ENCODE measurements at regions not wholly inside any gene's neighbourhood (a gene's known extent, or its start where the extent isn't known, plus 50 kb on each side); places are given as distances from the start of the nearest gene placed in this dataset.

DNA sequence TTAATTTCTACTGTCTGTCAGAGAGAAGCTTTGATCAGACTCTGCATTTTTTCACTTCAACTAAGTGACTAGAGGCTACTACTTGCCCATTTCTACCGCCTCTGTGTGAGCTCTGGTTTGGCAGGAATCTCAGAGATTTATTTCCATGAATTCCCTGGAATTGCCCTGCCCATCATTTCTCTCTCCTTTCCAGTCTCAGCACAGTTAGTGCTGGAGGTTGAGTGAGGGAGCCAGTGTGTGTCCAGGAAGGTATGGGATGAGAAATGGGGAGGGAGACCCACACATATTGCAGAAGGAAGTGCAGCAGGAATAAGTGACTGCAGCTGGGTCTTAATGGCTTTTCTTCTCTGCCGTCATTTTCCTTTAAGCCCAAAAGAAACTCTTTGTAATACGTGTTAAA lies 443.1 kb upstream of the ZNF462 start:
- 0 out of 2 replicates have a peak, but pooled peaks cover 3% of the 10 kb centered on the region for H3K9me3 ChIP-seq (ENCODE audit: insufficient read depth, low read depth, low read length)
- H3F3A ChIP-seq (ENCODE audit: low read depth): no peaks in the 10 kb centered on the region
- peak overlapping the region; percentile 46 for H3K9ac ChIP-seq (ENCODE audit: low read depth, low read length, poor library complexity, severe bottlenecking)
- peak overlapping the region; percentile 71 for H3K4me2 ChIP-seq (ENCODE audit: low read depth, low read length, poor library complexity, severe bottlenecking)
- H2AFZ ChIP-seq (ENCODE audit: low read length): no peak overlapping the region
- peaks cover 36% of the 10 kb centered on the region for H3K4me1 ChIP-seq (ENCODE audit: insufficient read depth, low read length, poor library complexity, severe bottlenecking)
- no peaks in the 10 kb centered on the region for H3K36me3 ChIP-seq (ENCODE audit: insufficient read depth, low read length)
- H3K79me2 ChIP-seq (ENCODE audit: insufficient read depth, low read length): no peaks in the 10 kb centered on the region
- H4K20me1 ChIP-seq (ENCODE audit: insufficient read depth, low read length, poor library complexity, severe bottlenecking): no peaks in the 10 kb centered on the region
- H3K9me2 ChIP-seq (replicated peaks; ENCODE audit: low read depth, low read length): no peaks in the 10 kb centered on the region
- H3K27me3 ChIP-seq (ENCODE audit: insufficient read depth, low read length, poor library complexity, severe bottlenecking): no peaks in the 10 kb centered on the region
- TF ChIP-seq CTCF (conservative IDR thresholded peaks at IDR 0.05; ENCODE audit: low read length): no peak
- no peak for TF ChIP-seq EZH2phosphoT487 (IDR thresholded peaks at IDR 0.05; ENCODE audit: borderline replicate concordance)
- peak overlapping the region; percentile 57 for H3K4me3 ChIP-seq (ENCODE audit: low read length, poor library complexity, severe bottlenecking)

- Histone ChIP-seq H3K9me2 (replicated peaks; ENCODE audit: low read depth, low read length) (no peaks in the 10 kb centered on the region), H3F3A (ENCODE audit: low read depth) (no peaks in the 10 kb centered on the region), H2AFZ (ENCODE audit: low read length) (no peak overlapping the region), H3K4me3 (ENCODE audit: low read length, poor library complexity, severe bottlenecking) (peak overlapping the region; percentile 57), H3K4me1 (ENCODE audit: insufficient read depth, low read length, poor library complexity, severe bottlenecking) (peaks cover 36% of the 10 kb centered on the region), H3K9ac (ENCODE audit: low read depth, low read length, poor library complexity, severe bottlenecking) (peak overlapping the region; percentile 51), H3K36me3 (ENCODE audit: insufficient read depth, low read length) (no peaks in the 10 kb centered on the region), H3K9me3 (ENCODE audit: insufficient read depth, low read depth, low read length) (0 out of 2 replicates have a peak, but pooled peaks cover 3% of the 10 kb centered on the region), H3K27me3 (ENCODE audit: insufficient read depth, low read length, poor library complexity, severe bottlenecking) (no peaks in the 10 kb centered on the region), H3K79me2 (ENCODE audit: insufficient read depth, low read length) (no peaks in the 10 kb centered on the region), H4K20me1 (ENCODE audit: insufficient read depth, low read length, poor library complexity, severe bottlenecking) (no peaks in the 10 kb centered on the region), H3K4me2 (ENCODE audit: low read depth, low read length, poor library complexity, severe bottlenecking) (peak overlapping the region; percentile 71)
- TF ChIP-seq CTCF (conservative IDR thresholded peaks at IDR 0.05; ENCODE audit: low read length) (no peak), EZH2phosphoT487 (IDR thresholded peaks at IDR 0.05; ENCODE audit: borderline replicate concordance) (no peak)
These were observed 442.4 kb upstream of the ZNF462 start for GRCh38 chr9:106420511-106420944.

- no peaks in the 10 kb centered on the region for H3K9me3 ChIP-seq (ENCODE audit: insufficient read depth, low read depth, low read length)
- H3K36me3 ChIP-seq (ENCODE audit: insufficient read depth, low read length): no peaks in the 10 kb centered on the region
- H3K27me3 ChIP-seq (ENCODE audit: insufficient read depth, low read length, poor library complexity, severe bottlenecking): no peaks in the 10 kb centered on the region
- TF ChIP-seq EZH2phosphoT487 (IDR thresholded peaks at IDR 0.05; ENCODE audit: borderline replicate concordance) (no peak), CTCF (conservative IDR thresholded peaks at IDR 0.05; ENCODE audit: low read length) (no peak)
- H3K9ac ChIP-seq (ENCODE audit: low read depth, low read length, poor library complexity, severe bottlenecking): peak overlapping the region; percentile 51
- no peaks in the 10 kb centered on the region for H3K9me2 ChIP-seq (replicated peaks; ENCODE audit: low read depth, low read length)
- H4K20me1 ChIP-seq (ENCODE audit: insufficient read depth, low read length, poor library complexity, severe bottlenecking): no peaks in the 10 kb centered on the region
- H3K4me3 ChIP-seq (ENCODE audit: low read length, poor library complexity, severe bottlenecking): peak overlapping the region; percentile 52
- no peak overlapping the region for H2AFZ ChIP-seq (ENCODE audit: low read length)
- H3F3A ChIP-seq (ENCODE audit: low read depth): no peaks in the 10 kb centered on the region
- no peaks in the 10 kb centered on the region for H3K79me2 ChIP-seq (ENCODE audit: insufficient read depth, low read length)
- H3K4me2 ChIP-seq (ENCODE audit: low read depth, low read length, poor library complexity, severe bottlenecking): peak overlapping the region; percentile 71
- H3K4me1 ChIP-seq (ENCODE audit: insufficient read depth, low read length, poor library complexity, severe bottlenecking): peaks cover 34% of the 10 kb centered on the region
These were observed 441.2 kb upstream of the ZNF462 start for GRCh38 chr9:106421772-106422171.

All from Loucy (cell line).